ENCODE measurements at regions not wholly inside any gene's neighbourhood (a gene's known extent, or its start where the extent isn't known, plus 50 kb on each side); places are given as distances from the start of the nearest gene placed in this dataset.

GRCh38 chr7:36788825-36789470, 64.7 kb upstream of the AOAH start:
- intact Hi-C loops (cut with DNase I, micrococcal nuclease), result no loop called here
- POLR2A ChIA-PET, result interaction anchor here (1.2 to 4.6 kb wide), 3 partner anchors 12 to 110 kb away, joined by 4 to 48 read pairs (median 4); no protein-coding TSS in a partner anchor
- Mint-ChIP-seq H3K36me3 (ENCODE audit: low read depth) (no peaks in the 10 kb centered on the region), H3K9me3 (no peaks in the 10 kb centered on the region), H3K4me1 (ENCODE audit: low read depth) (peaks cover 81% of the 10 kb centered on the region), H3K27me3 (no peaks in the 10 kb centered on the region), H3K27ac (peak overlapping the region; percentile 79), H3K4me3 (peak overlapping the region; percentile 20)
- peak in 1 of 14 experiments; percentile 22 for DNase-seq
- CTCF ChIA-PET, result no interaction called here
- ATAC-seq (ENCODE audit: poor library complexity), result no peak
- peak overlapping the region in 1 of 2 donors; percentile 14 for H3K27ac ChIP-seq (ENCODE audit: low read depth in 1 of 2, low read length in 2 of 2)
- no peak overlapping the region for H3K4me3 ChIP-seq (ENCODE audit: low read length)
- H3K4me1 ChIP-seq (ENCODE audit: insufficient read depth, low read length), result peaks cover 54% of the 10 kb centered on the region
- no peak for TF ChIP-seq CTCF (IDR thresholded peaks at IDR 0.05)
- no peaks in the 10 kb centered on the region for H3K9me3 ChIP-seq (ENCODE audit: control insufficient read depth in 1 of 2, insufficient read depth in 1 of 2, low read length in 2 of 2)
- no peaks in the 10 kb centered on the region for H3K36me3 ChIP-seq (ENCODE audit: insufficient read depth, low read length)
- no peaks in the 10 kb centered on the region for H3K27me3 ChIP-seq (ENCODE audit: control insufficient read depth in 1 of 2, insufficient read depth in 2 of 2, low read length in 2 of 2)

GRCh38 chr7:36787933-36788378, 63.7 kb upstream of the AOAH start:
- no peaks in the 10 kb centered on the region for H3K9me3 ChIP-seq (ENCODE audit: control insufficient read depth in 1 of 2, insufficient read depth in 1 of 2, low read length in 2 of 2)
- no peaks in the 10 kb centered on the region for H3K27me3 ChIP-seq (ENCODE audit: control insufficient read depth in 1 of 2, insufficient read depth in 2 of 2, low read length in 2 of 2)
- no peaks in the 10 kb centered on the region for H3K36me3 Mint-ChIP-seq (ENCODE audit: low read depth)
- peak; percentile 29 for ATAC-seq (ENCODE audit: poor library complexity)
- peaks cover 86% of the 10 kb centered on the region for H3K4me1 Mint-ChIP-seq (ENCODE audit: low read depth)
- peak overlapping the region; percentile 79 for H3K27ac Mint-ChIP-seq
- POLR2A ChIA-PET, result interaction anchor here (0.7 to 4.6 kb wide), 6 partner anchors 12 to 109 kb away, joined by 3 to 48 read pairs (median 4); no protein-coding TSS in a partner anchor
- H3K4me3 Mint-ChIP-seq, result peak overlapping the region; percentile 9
- peak in 3 of 14 experiments; percentile 65 to 84 (median 71) for DNase-seq
- no peaks in the 10 kb centered on the region for H3K9me3 Mint-ChIP-seq
- CTCF ChIA-PET, result interaction anchor here (1.3 kb wide), 1 partner anchor 117 kb away, joined by 8 read pairs; no protein-coding TSS in a partner anchor
- no peak overlapping the region for H3K27ac ChIP-seq (ENCODE audit: low read depth in 1 of 2, low read length in 2 of 2)
- no peaks in the 10 kb centered on the region for H3K27me3 Mint-ChIP-seq
- intact Hi-C loops (cut with DNase I, micrococcal nuclease), result no loop called here
- peaks cover 58% of the 10 kb centered on the region for H3K4me1 ChIP-seq (ENCODE audit: insufficient read depth, low read length)
- no peaks in the 10 kb centered on the region for H3K36me3 ChIP-seq (ENCODE audit: insufficient read depth, low read length)
- no peak overlapping the region for H3K4me3 ChIP-seq (ENCODE audit: low read length)
- no peak for TF ChIP-seq CTCF (IDR thresholded peaks at IDR 0.05)

- peaks cover 9% of the 10 kb centered on the region for H3K36me3 Mint-ChIP-seq (ENCODE audit: low read depth)
- no peaks in the 10 kb centered on the region for H3K27me3 Mint-ChIP-seq
- intact Hi-C loops (cut with DNase I, micrococcal nuclease), result loop anchor here (1.0 to 5.0 kb wide), 3 partner anchors 8 to 103 kb away; partner anchors contain the start of gene AOAH (in 1 of the 2)
- no peaks in the 10 kb centered on the region for H3K9me3 ChIP-seq (ENCODE audit: control insufficient read depth in 1 of 2, insufficient read depth in 1 of 2, low read length in 2 of 2)
- H3K4me3 ChIP-seq (ENCODE audit: low read length), result no peak overlapping the region
- peaks cover 63% of the 10 kb centered on the region for H3K4me1 ChIP-seq (ENCODE audit: insufficient read depth, low read length)
- CTCF ChIA-PET, result interaction anchor here (0.7 to 1.5 kb wide), 3 partner anchors 35 to 298 kb away, joined by 3 read pairs; no protein-coding TSS in a partner anchor
- DNase-seq (peak; percentile 41 to 93 (median 58)), ATAC-seq (ENCODE audit: poor library complexity) (peak; percentile 79)
- peaks cover 5% of the 10 kb centered on the region for H3K9me3 Mint-ChIP-seq
- TF ChIP-seq CTCF (IDR thresholded peaks at IDR 0.05), result no peak
- peak overlapping the region; percentile 61 to 71 for H3K27ac ChIP-seq (ENCODE audit: low read depth in 1 of 2, low read length in 2 of 2)
- H3K4me1 Mint-ChIP-seq (ENCODE audit: low read depth), result peaks cover 82% of the 10 kb centered on the region
- H3K27ac Mint-ChIP-seq, result peak overlapping the region; percentile 86
- H3K36me3 ChIP-seq (ENCODE audit: insufficient read depth, low read length), result no peaks in the 10 kb centered on the region
- peak overlapping the region; percentile 53 for H3K4me3 Mint-ChIP-seq
- POLR2A ChIA-PET, result interaction anchor here (1.3 kb wide), 1 partner anchor 8 kb away, joined by 8 read pairs; no protein-coding TSS in a partner anchor
- H3K27me3 ChIP-seq (ENCODE audit: control insufficient read depth in 1 of 2, insufficient read depth in 2 of 2, low read length in 2 of 2), result no peaks in the 10 kb centered on the region
Measured at GRCh38 chr7:36784991-36785940, 61.0 kb upstream of the AOAH start.

Measured in CD4-positive, alpha-beta T cell (primary cell).